ENCODE measurements at regions not wholly inside any gene's neighbourhood (a gene's known extent, or its start where the extent isn't known, plus 50 kb on each side); places are given as distances from the start of the nearest gene placed in this dataset.

- TF ChIP-seq, protein P1, sequence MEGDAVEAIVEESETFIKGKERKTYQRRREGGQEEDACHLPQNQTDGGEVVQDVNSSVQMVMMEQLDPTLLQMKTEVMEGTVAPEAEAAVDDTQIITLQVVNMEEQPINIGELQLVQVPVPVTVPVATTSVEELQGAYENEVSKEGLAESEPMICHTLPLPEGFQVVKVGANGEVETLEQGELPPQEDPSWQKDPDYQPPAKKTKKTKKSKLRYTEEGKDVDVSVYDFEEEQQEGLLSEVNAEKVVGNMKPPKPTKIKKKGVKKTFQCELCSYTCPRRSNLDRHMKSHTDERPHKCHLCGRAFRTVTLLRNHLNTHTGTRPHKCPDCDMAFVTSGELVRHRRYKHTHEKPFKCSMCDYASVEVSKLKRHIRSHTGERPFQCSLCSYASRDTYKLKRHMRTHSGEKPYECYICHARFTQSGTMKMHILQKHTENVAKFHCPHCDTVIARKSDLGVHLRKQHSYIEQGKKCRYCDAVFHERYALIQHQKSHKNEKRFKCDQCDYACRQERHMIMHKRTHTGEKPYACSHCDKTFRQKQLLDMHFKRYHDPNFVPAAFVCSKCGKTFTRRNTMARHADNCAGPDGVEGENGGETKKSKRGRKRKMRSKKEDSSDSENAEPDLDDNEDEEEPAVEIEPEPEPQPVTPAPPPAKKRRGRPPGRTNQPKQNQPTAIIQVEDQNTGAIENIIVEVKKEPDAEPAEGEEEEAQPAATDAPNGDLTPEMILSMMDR (IDR thresholded peaks at IDR 0.05; ENCODE audit: poor library complexity), result no peak
- TF ChIP-seq EZH2 (IDR thresholded peaks at IDR 0.05; ENCODE audit: borderline replicate concordance), result no peak
Measured at GRCh38 chr10:61257136-61257535, 196.0 kb downstream of the TMEM26 start.
